Ureter (tissue), 1 donor: ENCODE measurements at regions not wholly inside any gene's neighbourhood (a gene's known extent, or its start where the extent isn't known, plus 50 kb on each side); places are given as distances from the start of the nearest gene placed in this dataset.

Experiments
- DNase-seq: peaks from one replicate; pipeline ENCODE4 v3.0.0-alpha.2; 2020; ENCODE audit warnings: low spot score
- donor health status: DM: yes; HTN: yes; CAD: no.

GRCh38 chr6:109315341-109316110, 66.7 kb downstream of the CD164 start:
- no peak for DNase-seq

GRCh38 chr6:109314313-109314712, 68.0 kb downstream of the CD164 start:
- no peak for DNase-seq

GRCh38 chr6:109313139-109313538, 69.1 kb downstream of the CD164 start:
- no peak for DNase-seq

- DNase-seq: no peak
Measured at GRCh38 chr6:109311471-109311870, 70.8 kb downstream of the CD164 start.

GRCh38 chr6:109309917-109310316, 72.3 kb downstream of the CD164 start:
- no peak for DNase-seq

- no peak for DNase-seq
Measured at GRCh38 chr6:109308018-109308492, 74.2 kb downstream of the CD164 start.

GRCh38 chr6:109306733-109307132, 75.5 kb downstream of the CD164 start:
- DNase-seq: no peak

- no peak for DNase-seq
Measured at GRCh38 chr6:109305028-109305427, 77.2 kb downstream of the CD164 start.

- no peak for DNase-seq
Measured at GRCh38 chr6:109304284-109305015, 77.8 kb downstream of the CD164 start.

- DNase-seq: no peak
Measured at GRCh38 chr6:109303640-109304283, 78.5 kb downstream of the CD164 start.

GRCh38 chr6:109303164-109303563, 79.1 kb downstream of the CD164 start:
- no peak for DNase-seq

- DNase-seq: no peak
Measured at GRCh38 chr6:109302176-109302575, 80.1 kb downstream of the CD164 start.

GRCh38 chr6:109301418-109301817, 80.8 kb downstream of the CD164 start:
- DNase-seq: no peak

GRCh38 chr6:109300874-109301273, 81.4 kb downstream of the CD164 start:
- DNase-seq: no peak

- no peak for DNase-seq
Measured at GRCh38 chr6:109299776-109300564, 82.3 kb downstream of the CD164 start.

- no peak for DNase-seq
Measured at GRCh38 chr6:109299265-109299607, 83.0 kb downstream of the CD164 start.

GRCh38 chr6:109298605-109299264, 83.5 kb downstream of the CD164 start:
- DNase-seq: no peak

GRCh38 chr6:109297406-109298110, 84.7 kb downstream of the CD164 start:
- no peak for DNase-seq

GRCh38 chr6:109296971-109297372, 85.3 kb downstream of the CD164 start:
- DNase-seq: no peak

GRCh38 chr6:109296452-109296851, 85.8 kb downstream of the CD164 start:
- no peak for DNase-seq

- DNase-seq: no peak
Measured at GRCh38 chr6:109295774-109296156, 86.5 kb downstream of the CD164 start.
